CD14-positive monocyte (primary cell): ENCODE measurements at regions not wholly inside any gene's neighbourhood (a gene's known extent, or its start where the extent isn't known, plus 50 kb on each side); places are given as distances from the start of the nearest gene placed in this dataset.

ENCODE experiments used
- DNase-seq, 3 donors: peaks; one replicate each; pipeline ENCODE4 v3.0.0-alpha.2; 2011 to 2022
- H2AFZ ChIP-seq: 2 replicates; pipeline ENCODE4 v1.6.0; 2012; ENCODE audit warnings: mild to moderate bottlenecking, low read depth, low read length, inconsistent platforms; ENCODE audit not compliant: insufficient read depth, poor library complexity, severe bottlenecking
- H3K27ac ChIP-seq, 2 donors: 1 replicate in 1 of 2; 2 replicates in 1 of 2; pipeline ENCODE4 v1.5.1; 2012 to 2013; ENCODE audit warnings: low read length in 2 of 2, control low read depth in 1 of 2, inconsistent platforms in 1 of 2, low read depth in 1 of 2, mild to moderate bottlenecking in 1 of 2
- H3K27me3 ChIP-seq, 2 donors: one replicate each; pipeline versions ENCODE4 v1.6.0 to v1.6.1; 2011 to 2013; ENCODE audit warnings: low read length in 2 of 2; ENCODE audit not compliant: control insufficient read depth in 2 of 2, insufficient read depth in 2 of 2
- H3K36me3 ChIP-seq, 2 donors: replicated peaks in 1 of 2; 1 replicate in 1 of 2; 2 replicates in 1 of 2; pipeline versions ENCODE4 v1.5.1 to v1.6.1; 2012 to 2013; ENCODE audit warnings: low read length in 2 of 2, control low read depth in 1 of 2, inconsistent platforms in 1 of 2, mild to moderate bottlenecking in 1 of 2; ENCODE audit not compliant: insufficient read depth in 2 of 2, control insufficient read depth in 1 of 2
- H3K4me1 ChIP-seq, 2 donors: 1 replicate in 1 of 2; 2 replicates in 1 of 2; pipeline versions ENCODE4 v1.5.1 to v1.6.1; 2012 to 2013; ENCODE audit warnings: low read length in 2 of 2, control low read depth in 1 of 2, inconsistent platforms in 1 of 2, mild to moderate bottlenecking in 1 of 2, moderate library complexity in 1 of 2; ENCODE audit not compliant: insufficient read depth in 2 of 2, control insufficient read depth in 1 of 2
- H3K4me2 ChIP-seq: replicated peaks from 2 replicates; pipeline ENCODE3; 2012; ENCODE audit warnings: low read length, moderate library complexity, mild to moderate bottlenecking; ENCODE audit not compliant: poor library complexity, severe bottlenecking; ENCODE audit errors: extremely low read depth
- H3K4me3 ChIP-seq, 3 experiments: fragments of 200-600 bp in 1 of 3; sonication (generic) in 1 of 3; replicated peaks in 1 of 3; 1 replicate in 2 of 3; 2 replicates in 1 of 3; pipeline ENCODE4 v1.5.1; 2011 to 2013; ENCODE audit warnings: low read length in 3 of 3, mild to moderate bottlenecking in 3 of 3, control low read depth in 2 of 3, low read depth in 2 of 3, inconsistent platforms in 1 of 3, moderate library complexity in 1 of 3
- H3K79me2 ChIP-seq: 2 replicates; pipeline ENCODE4 v1.6.0; 2012; ENCODE audit warnings: mild to moderate bottlenecking, control low read depth, inconsistent platforms, low read length, moderate library complexity; ENCODE audit not compliant: insufficient read depth
- H3K9ac ChIP-seq: 2 replicates; pipeline ENCODE4 v1.6.0; 2017; ENCODE audit warnings: low read length, mild to moderate bottlenecking; ENCODE audit not compliant: insufficient read depth, poor library complexity, severe bottlenecking
- H3K9me3 ChIP-seq, 2 donors: replicated peaks in 1 of 2; 1 replicate in 1 of 2; 2 replicates in 1 of 2; pipeline versions ENCODE4 v1.5.1 to v1.6.1; 2012 to 2013; ENCODE audit warnings: low read length in 2 of 2, control low read depth in 1 of 2; ENCODE audit not compliant: control insufficient read depth in 1 of 2, insufficient read depth in 1 of 2
- H4K20me1 ChIP-seq: 2 replicates; pipeline ENCODE4 v1.6.0; 2012; ENCODE audit warnings: mild to moderate bottlenecking, low read length, control low read depth, moderate library complexity; ENCODE audit not compliant: insufficient read depth
- H3K27ac Mint-ChIP-seq, 7 donors: one replicate each; pipeline ENCODE4 v1.8.0; 2020; ENCODE audit warnings: mild to moderate bottlenecking in 7 of 7, mixed read lengths in 7 of 7, moderate library complexity in 6 of 7, inconsistent platforms in 2 of 7
- H3K27me3 Mint-ChIP-seq, 3 donors: one replicate each; pipeline ENCODE4 v1.8.0; 2021 to 2022; ENCODE audit warnings: low read depth in 3 of 3, mild to moderate bottlenecking in 3 of 3, mixed read lengths in 3 of 3, moderate library complexity in 3 of 3, inconsistent platforms in 1 of 3
- H3K36me3 Mint-ChIP-seq, 2 donors: one replicate each; pipeline ENCODE4 v1.8.0; 2020; ENCODE audit warnings: mixed read lengths in 2 of 2, inconsistent platforms in 1 of 2, mild to moderate bottlenecking in 1 of 2
- H3K4me1 Mint-ChIP-seq: one replicate; pipeline ENCODE4 v1.8.0; 2020; ENCODE audit warnings: mild to moderate bottlenecking, mixed read lengths
- H3K4me3 Mint-ChIP-seq, 2 donors: one replicate each; pipeline ENCODE4 v1.8.0; 2020; ENCODE audit warnings: mild to moderate bottlenecking in 2 of 2, mixed read lengths in 2 of 2, moderate library complexity in 1 of 2
- H3K9me3 Mint-ChIP-seq, 7 donors: one replicate each; pipeline ENCODE4 v1.8.0; 2020 to 2022; ENCODE audit warnings: mixed read lengths in 7 of 7, mild to moderate bottlenecking in 6 of 7, moderate library complexity in 6 of 7, inconsistent platforms in 2 of 7
- WGBS: methylation state at CpG from one replicate; pipeline ENCODE4 v1.1.5; 2013; ENCODE audit warnings: missing lambda C conversion rate; ENCODE audit not compliant: insufficient coverage; 5-methylcytosine and 5-hydroxymethylcytosine counted together
- intact Hi-C, 2 donors: fragments of 100-400 bp; cut with micrococcal nuclease; formaldehyde crosslinking; loops; one replicate each; pipeline versions ENCODE4 v1.15.0 to v1.15.1; 2023
- TF ChIP-seq, protein P1 (sequence below): fragments of 200-600 bp; IDR thresholded peaks from one replicate; pipeline ENCODE4 v1.8.0; 2022; ENCODE audit warnings: antibody characterized with exemption, mild to moderate bottlenecking

DNA sequence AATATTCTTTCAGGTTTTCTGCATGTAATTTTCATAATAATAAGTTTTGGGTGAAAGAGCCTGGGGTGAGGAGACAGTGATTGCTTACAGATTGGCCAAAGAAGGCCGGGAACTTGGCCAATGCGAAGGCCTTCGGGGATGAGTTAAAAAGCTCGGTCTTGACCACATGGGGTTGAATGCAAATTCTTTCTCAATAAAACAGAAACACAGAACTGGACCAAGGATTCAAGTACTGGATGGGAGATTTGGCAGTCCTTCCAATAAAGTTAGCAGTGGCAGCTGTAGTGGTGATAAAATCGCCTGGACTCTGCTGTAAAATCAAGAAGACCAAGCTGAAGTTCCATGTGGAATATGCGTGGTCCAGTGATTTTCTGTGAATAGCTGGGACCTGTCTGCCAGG is 282.2 kb upstream of the KLF3 start:
- Histone ChIP-seq H3K4me2 (no peak overlapping the region), H3K4me3 (no peak overlapping the region), H4K20me1 (no peaks in the 10 kb centered on the region), H3K9ac (no peak overlapping the region), H3K4me1 (peaks cover 5% of the 10 kb centered on the region in 2 donors), H3K27ac (no peak overlapping the region), H3K9me3 (no peaks in the 10 kb centered on the region), H3K27me3 (no peaks in the 10 kb centered on the region), H2AFZ (no peak overlapping the region), H3K79me2 (no peaks in the 10 kb centered on the region), H3K36me3 (no peaks in the 10 kb centered on the region)
- intact Hi-C loops: no loop called here
- WGBS: 88% methylated on average over 1 of the region's 6 CpGs
- H3K27ac Mint-ChIP-seq: no peak overlapping the region
- no peaks in the 10 kb centered on the region for H3K9me3 Mint-ChIP-seq
- peaks cover 5% of the 10 kb centered on the region for H3K4me1 Mint-ChIP-seq
- DNase-seq: no peak
- no peaks in the 10 kb centered on the region for H3K36me3 Mint-ChIP-seq
- peaks cover 2 to 3% (median 3%) of the 10 kb centered on the region in 3 donors for H3K27me3 Mint-ChIP-seq
- TF ChIP-seq, protein P1, sequence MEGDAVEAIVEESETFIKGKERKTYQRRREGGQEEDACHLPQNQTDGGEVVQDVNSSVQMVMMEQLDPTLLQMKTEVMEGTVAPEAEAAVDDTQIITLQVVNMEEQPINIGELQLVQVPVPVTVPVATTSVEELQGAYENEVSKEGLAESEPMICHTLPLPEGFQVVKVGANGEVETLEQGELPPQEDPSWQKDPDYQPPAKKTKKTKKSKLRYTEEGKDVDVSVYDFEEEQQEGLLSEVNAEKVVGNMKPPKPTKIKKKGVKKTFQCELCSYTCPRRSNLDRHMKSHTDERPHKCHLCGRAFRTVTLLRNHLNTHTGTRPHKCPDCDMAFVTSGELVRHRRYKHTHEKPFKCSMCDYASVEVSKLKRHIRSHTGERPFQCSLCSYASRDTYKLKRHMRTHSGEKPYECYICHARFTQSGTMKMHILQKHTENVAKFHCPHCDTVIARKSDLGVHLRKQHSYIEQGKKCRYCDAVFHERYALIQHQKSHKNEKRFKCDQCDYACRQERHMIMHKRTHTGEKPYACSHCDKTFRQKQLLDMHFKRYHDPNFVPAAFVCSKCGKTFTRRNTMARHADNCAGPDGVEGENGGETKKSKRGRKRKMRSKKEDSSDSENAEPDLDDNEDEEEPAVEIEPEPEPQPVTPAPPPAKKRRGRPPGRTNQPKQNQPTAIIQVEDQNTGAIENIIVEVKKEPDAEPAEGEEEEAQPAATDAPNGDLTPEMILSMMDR: no peak
- H3K4me3 Mint-ChIP-seq: no peak overlapping the region

DNA sequence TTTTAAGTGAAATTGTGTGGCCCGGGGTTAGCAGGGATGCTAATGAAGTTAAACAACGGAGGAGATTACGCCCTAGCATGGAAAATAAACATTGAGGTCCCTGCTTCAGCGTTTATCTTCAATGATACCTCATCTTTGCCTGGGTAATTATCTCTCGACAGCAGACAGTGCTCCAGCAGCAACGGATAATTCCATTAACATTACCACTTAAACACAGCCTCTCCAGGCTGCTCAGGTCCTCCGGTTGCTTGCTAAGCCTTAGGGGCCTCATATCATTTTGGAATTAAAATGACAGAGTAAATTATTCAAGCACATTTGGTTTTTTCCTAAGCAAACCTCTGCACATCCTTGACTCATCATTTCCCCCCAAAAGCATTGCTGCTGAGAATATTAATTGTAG is 281.5 kb upstream of the KLF3 start:
- Histone ChIP-seq H3K4me3 (no peak overlapping the region), H3K4me2 (no peak overlapping the region), H3K9me3 (no peaks in the 10 kb centered on the region), H3K36me3 (no peaks in the 10 kb centered on the region), H3K9ac (no peak overlapping the region), H4K20me1 (no peaks in the 10 kb centered on the region), H3K27me3 (no peaks in the 10 kb centered on the region), H3K4me1 (peaks cover 5% of the 10 kb centered on the region in 2 donors), H2AFZ (no peak overlapping the region), H3K79me2 (no peaks in the 10 kb centered on the region), H3K27ac (no peak overlapping the region)
- Mint-ChIP-seq H3K27me3 (peaks cover 2 to 3% (median 3%) of the 10 kb centered on the region in 3 donors), H3K4me3 (no peak overlapping the region), H3K36me3 (no peaks in the 10 kb centered on the region), H3K9me3 (no peaks in the 10 kb centered on the region), H3K4me1 (peaks cover 5% of the 10 kb centered on the region), H3K27ac (no peak overlapping the region)
- TF ChIP-seq, protein P1: no peak
- WGBS: 84% methylated on average over 5 of the region's 7 CpGs
- intact Hi-C loops: no loop called here
- no peak for DNase-seq
